ENCODE measurements at regions not wholly inside any gene's neighbourhood (a gene's known extent, or its start where the extent isn't known, plus 50 kb on each side); places are given as distances from the start of the nearest gene placed in this dataset.

GRCh38 chr20:59508729-59509128, 95.6 kb upstream of the PHACTR3 start:
- DNase-seq, result no peak

GRCh38 chr20:59512651-59513050, 91.7 kb upstream of the PHACTR3 start:
- DNase-seq, result no peak

GRCh38 chr20:59514554-59514953, 89.8 kb upstream of the PHACTR3 start:
- DNase-seq, result no peak

GRCh38 chr20:59515013-59515905, 89.1 kb upstream of the PHACTR3 start:
- peak; percentile 4 for DNase-seq

GRCh38 chr20:59515906-59516209, 88.5 kb upstream of the PHACTR3 start:
- no peak for DNase-seq

- peak; percentile 17 for DNase-seq
Observed at GRCh38 chr20:59518881-59519706, 85.2 kb upstream of the PHACTR3 start.

- DNase-seq, result no peak
Observed at GRCh38 chr20:59519707-59520014, 84.7 kb upstream of the PHACTR3 start.

- DNase-seq, result no peak
Observed at GRCh38 chr20:59520814-59521213, 83.5 kb upstream of the PHACTR3 start.

GRCh38 chr20:59525500-59526241, 78.7 kb upstream of the PHACTR3 start:
- DNase-seq, result peak; percentile 3

- DNase-seq, result no peak
Observed at GRCh38 chr20:59526242-59527225, 77.8 kb upstream of the PHACTR3 start.

GRCh38 chr20:59530782-59531181, 73.6 kb upstream of the PHACTR3 start:
- no peak for DNase-seq

GRCh38 chr20:59537991-59538390, 66.3 kb upstream of the PHACTR3 start:
- no peak for DNase-seq

- no peak for DNase-seq
Observed at GRCh38 chr20:59547596-59547995, 56.7 kb upstream of the PHACTR3 start.

Measured in NCI-H1417 treated with DMSO at 0.1 percent for 48 hours (cell line).